Tongue (tissue), 2 donors: ENCODE measurements at regions not wholly inside any gene's neighbourhood (a gene's known extent, or its start where the extent isn't known, plus 50 kb on each side); places are given as distances from the start of the nearest gene placed in this dataset. TPM values are rescaled to one million over a fixed set of nuclear protein-coding genes. Genes with fewer than 3 reads are reported as not detected.
A peak's percentile ranks its signal among the peaks of the same experiment; 100 is the strongest.
"Not testable (repeated sequence)": the region's sequence is repeated elsewhere in the genome, so short reads cannot be mapped to it uniquely, and the experiment has no call there.

ENCODE experiments used
- DNase-seq: peaks from one replicate; pipeline ENCODE4 v3.0.0-alpha.2; 2015
- small RNA-seq: library from RNA; depleted of rRNA; stranded (forward); fragments of <200 nt; gene quantifications from one replicate; pipeline ENCODE3, GENCODE V24; 2014; ENCODE audit warnings: low replicate concordance

GRCh38 chr21:6363591-6363990, 4157.8 kb upstream of the TPTE start:
- not testable (repeated sequence) for DNase-seq

GRCh38 chr21:6368824-6369223, 4152.6 kb upstream of the TPTE start:
- DNase-seq = peak; percentile 71

GRCh38 chr21:6373253-6373652, 4148.1 kb upstream of the TPTE start:
- DNase-seq = not testable (repeated sequence)

GRCh38 chr21:6374232-6374631, 4147.2 kb upstream of the TPTE start:
- DNase-seq = peak; percentile 27

- peak; percentile 4 for DNase-seq
Measured at GRCh38 chr21:6374926-6375325, 4146.5 kb upstream of the TPTE start.

GRCh38 chr21:6375776-6376175, 4145.6 kb upstream of the TPTE start:
- not testable (repeated sequence) for DNase-seq

GRCh38 chr21:6376321-6377070, 4144.9 kb upstream of the TPTE start:
- not testable (repeated sequence) for DNase-seq

Small RNA genes lying in the stretch of these regions (small RNA-seq; reads per million reads assigned to genes)
- not detected for gene RF00019
